Calu3 (cell line): ENCODE measurements at regions not wholly inside any gene's neighbourhood (a gene's known extent, or its start where the extent isn't known, plus 50 kb on each side); places are given as distances from the start of the nearest gene placed in this dataset.

Source experiments
- BruUV-seq: library from RNA; stranded (reverse); fragments of 400-500 nt; replicated peaks from 2 replicates; lab custom pipeline; 2021; lab: Mats Ljungman, UMichigan
- CTCF ChIA-PET: fragments of 300-600 bp; sonication (Branson Sonifier 250); formaldehyde crosslinking; loops from one replicate; lab custom pipeline; 2022; ENCODE audit warnings: antibody characterized with exemption; lab: Charles Lee
- DNase-seq: peaks from one replicate; pipeline ENCODE4 v3.0.0; 2022
- H3K27ac Mint-ChIP-seq: one replicate; pipeline ENCODE4 v1.8.0; 2022; ENCODE audit warnings: mixed read lengths; ENCODE audit not compliant: unreplicated experiment
- H3K27me3 Mint-ChIP-seq: one replicate; pipeline ENCODE4 v1.8.0; 2022; ENCODE audit warnings: mixed read lengths; ENCODE audit not compliant: unreplicated experiment
- H3K36me3 Mint-ChIP-seq: one replicate; pipeline ENCODE4 v1.8.0; 2022; ENCODE audit warnings: mild to moderate bottlenecking, moderate library complexity, mixed read lengths; ENCODE audit not compliant: insufficient read depth, unreplicated experiment
- H3K4me1 Mint-ChIP-seq: one replicate; pipeline ENCODE4 v1.8.0; 2022; ENCODE audit warnings: mild to moderate bottlenecking, low read depth, mixed read lengths; ENCODE audit not compliant: unreplicated experiment
- H3K4me3 Mint-ChIP-seq: one replicate; pipeline ENCODE4 v1.8.0; 2022; ENCODE audit warnings: mild to moderate bottlenecking, low read depth, moderate library complexity, mixed read lengths; ENCODE audit not compliant: unreplicated experiment
- H3K9me3 Mint-ChIP-seq: one replicate; pipeline ENCODE4 v1.8.0; 2022; ENCODE audit warnings: low read depth, mixed read lengths; ENCODE audit not compliant: unreplicated experiment
- CTCF ChIP-seq: fragments of 200-600 bp; IDR thresholded peaks from one replicate; pipeline ENCODE4 v1.8.0; 2022; ENCODE audit warnings: antibody characterized with exemption; ENCODE audit not compliant: unreplicated experiment
- intact Hi-C: fragments of 100-400 bp; cut with micrococcal nuclease; formaldehyde crosslinking; loops from one replicate; pipeline ENCODE4 v1.10.0; 2022; ENCODE audit not compliant: unreplicated experiment

DNA sequence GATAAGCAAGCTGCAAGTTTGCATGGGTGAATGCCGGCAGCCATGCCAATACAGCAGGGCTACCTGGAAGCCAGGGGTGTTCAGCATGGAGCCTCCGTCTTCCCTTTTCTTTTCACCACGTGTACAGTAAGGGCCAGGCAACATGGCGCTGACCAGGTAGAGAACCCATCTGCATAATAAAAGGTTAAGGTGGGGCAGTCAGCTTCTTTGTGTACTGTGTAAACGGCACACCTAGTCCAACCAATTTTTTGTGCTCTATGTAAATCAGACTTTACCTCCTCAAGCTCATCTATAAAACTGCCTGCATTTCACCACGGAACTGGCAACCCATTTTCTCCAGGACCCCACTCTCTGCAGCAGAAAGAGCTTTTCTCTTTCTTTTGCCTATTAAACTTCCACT lies 286.8 kb upstream of the VCX3A start:
- no peak for DNase-seq
- intact Hi-C loops = no loop called here
- BruUV-seq = no TSS peak
- TF ChIP-seq CTCF = no peak
- Mint-ChIP-seq H3K4me1 (no peaks in the 10 kb centered on the region), H3K9me3 (peaks cover 9% of the 10 kb centered on the region), H3K27me3 (no peaks in the 10 kb centered on the region), H3K4me3 (no peak overlapping the region), H3K27ac (no peak overlapping the region), H3K36me3 (no peaks in the 10 kb centered on the region)
- CTCF ChIA-PET = no interaction called here

GRCh38 chrX:6813836-6814370 lies 279.0 kb upstream of the VCX3A start:
- no peak overlapping the region for H3K27ac Mint-ChIP-seq
- no peaks in the 10 kb centered on the region for H3K27me3 Mint-ChIP-seq
- no peak overlapping the region for H3K4me3 Mint-ChIP-seq
- DNase-seq = no peak
- no TSS peak for BruUV-seq
- H3K9me3 Mint-ChIP-seq = peaks cover 12% of the 10 kb centered on the region
- no peak for TF ChIP-seq CTCF
- intact Hi-C loops = no loop called here
- CTCF ChIA-PET = no interaction called here
- no peaks in the 10 kb centered on the region for H3K4me1 Mint-ChIP-seq
- no peaks in the 10 kb centered on the region for H3K36me3 Mint-ChIP-seq

DNA sequence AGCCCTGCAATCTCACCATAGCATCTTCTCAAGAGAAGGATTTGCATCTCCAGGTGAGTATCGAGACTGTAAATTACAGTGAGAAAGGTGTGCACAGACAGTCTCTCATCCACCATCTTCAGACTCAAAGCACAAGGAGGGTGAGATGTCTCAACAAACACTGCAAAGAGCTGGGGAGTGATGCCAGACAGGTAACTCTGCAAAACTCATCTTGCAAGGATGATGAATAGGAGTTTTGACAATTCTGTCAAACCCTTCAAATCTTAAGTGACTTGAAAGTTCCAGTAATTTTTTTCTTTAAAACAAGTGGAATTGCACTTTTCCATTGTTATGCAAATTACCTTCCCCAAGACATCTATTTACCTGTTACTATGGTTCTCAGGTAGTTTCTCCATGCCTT lies 277.2 kb upstream of the VCX3A start:
- Mint-ChIP-seq H3K9me3 (peaks cover 10% of the 10 kb centered on the region), H3K4me3 (no peak overlapping the region), H3K27ac (no peak overlapping the region), H3K4me1 (no peaks in the 10 kb centered on the region), H3K27me3 (no peaks in the 10 kb centered on the region), H3K36me3 (no peaks in the 10 kb centered on the region)
- no TSS peak for BruUV-seq
- intact Hi-C loops = no loop called here
- TF ChIP-seq CTCF = no peak
- no peak for DNase-seq
- CTCF ChIA-PET = interaction anchor here (0.6 to 0.7 kb wide), 2 partner anchors 859 to 987 kb away, joined by 3 read pairs; no protein-coding TSS in a partner anchor

DNA sequence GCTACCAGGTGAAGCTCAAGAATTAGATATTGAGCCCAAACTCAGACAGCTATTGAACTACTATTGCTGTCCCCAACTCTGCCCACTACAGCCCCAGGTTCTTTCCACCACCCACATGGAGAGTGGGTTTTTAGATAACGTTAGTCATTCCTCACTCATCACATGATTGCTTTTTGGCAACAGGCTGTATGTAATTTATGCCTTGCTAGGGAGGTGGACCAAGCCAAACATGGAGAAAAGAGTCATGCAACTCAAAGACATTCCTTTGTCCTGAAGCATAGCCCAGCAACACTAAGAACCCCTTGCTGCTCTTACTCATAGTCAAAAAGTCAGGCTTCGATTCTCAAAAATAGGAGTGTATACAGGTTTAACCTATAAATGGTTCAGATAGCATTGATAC lies 275.9 kb upstream of the VCX3A start:
- intact Hi-C loops = no loop called here
- peaks cover 13% of the 10 kb centered on the region for H3K9me3 Mint-ChIP-seq
- H3K4me1 Mint-ChIP-seq = no peaks in the 10 kb centered on the region
- CTCF ChIA-PET = no interaction called here
- H3K4me3 Mint-ChIP-seq = no peak overlapping the region
- H3K36me3 Mint-ChIP-seq = no peaks in the 10 kb centered on the region
- no peak for DNase-seq
- no TSS peak for BruUV-seq
- no peak for TF ChIP-seq CTCF
- H3K27ac Mint-ChIP-seq = no peak overlapping the region
- H3K27me3 Mint-ChIP-seq = no peaks in the 10 kb centered on the region
